ENCODE measurements at regions not wholly inside any gene's neighbourhood (a gene's known extent, or its start where the extent isn't known, plus 50 kb on each side); places are given as distances from the start of the nearest gene placed in this dataset.
A peak's percentile ranks its signal among the peaks of the same experiment; 100 is the strongest.

DNA sequence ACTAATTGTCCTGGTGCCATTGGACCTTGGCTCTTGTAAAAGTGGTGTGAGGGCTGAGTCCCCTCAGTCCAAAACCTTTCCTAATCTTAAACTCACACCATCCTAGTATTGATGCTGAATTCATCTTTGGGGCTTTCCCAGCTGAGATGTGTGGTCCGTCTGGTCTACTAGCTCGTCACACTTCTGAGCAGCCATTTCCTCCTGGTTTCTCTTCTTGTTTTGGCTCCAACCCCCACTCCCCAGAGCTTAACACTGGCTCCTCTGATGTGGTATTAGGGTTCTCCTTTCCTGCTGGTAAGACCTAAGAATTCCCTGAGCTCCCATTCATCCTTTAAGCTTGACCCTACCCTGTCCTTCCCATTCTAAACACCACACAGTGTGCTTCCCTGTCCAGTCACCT lies 900.6 kb downstream of the VRK1 start:
- H3K9me3 Mint-ChIP-seq: peaks cover 5% of the 10 kb centered on the region
- no peak for DNase-seq
- H3K36me3 Mint-ChIP-seq (ENCODE audit: low read depth): no peaks in the 10 kb centered on the region
- peak overlapping the region; percentile 88 for H3K27ac Mint-ChIP-seq
- H3K4me1 Mint-ChIP-seq (ENCODE audit: low read depth): peaks cover 38% of the 10 kb centered on the region
- no peaks in the 10 kb centered on the region for H3K27me3 Mint-ChIP-seq
- no peak overlapping the region for H3K4me3 Mint-ChIP-seq

DNA sequence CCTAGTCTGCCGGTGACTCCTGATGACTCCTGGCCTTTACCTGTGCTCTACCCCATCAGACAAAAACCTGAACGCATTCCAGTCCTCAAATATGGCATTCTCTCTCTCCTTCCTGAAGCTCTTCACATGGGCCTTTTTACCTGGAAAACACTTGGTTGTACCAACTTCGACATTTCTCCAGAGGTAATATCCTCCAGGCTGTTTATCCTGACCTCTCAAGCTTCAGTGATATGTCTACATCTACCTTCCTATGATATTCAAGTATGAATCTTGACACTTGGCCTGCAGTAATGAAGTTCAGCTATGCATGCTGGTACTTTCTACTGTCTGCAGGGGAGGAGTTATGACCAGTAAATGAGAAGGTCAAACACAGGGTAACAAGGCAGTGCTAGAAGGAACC lies 901.8 kb downstream of the VRK1 start:
- no peak overlapping the region for H3K4me3 Mint-ChIP-seq
- peaks cover 50% of the 10 kb centered on the region for H3K4me1 Mint-ChIP-seq (ENCODE audit: low read depth)
- no peak for DNase-seq
- peaks cover 5% of the 10 kb centered on the region for H3K9me3 Mint-ChIP-seq
- no peaks in the 10 kb centered on the region for H3K27me3 Mint-ChIP-seq
- H3K27ac Mint-ChIP-seq: no peak overlapping the region
- H3K36me3 Mint-ChIP-seq (ENCODE audit: low read depth): no peaks in the 10 kb centered on the region

DNA sequence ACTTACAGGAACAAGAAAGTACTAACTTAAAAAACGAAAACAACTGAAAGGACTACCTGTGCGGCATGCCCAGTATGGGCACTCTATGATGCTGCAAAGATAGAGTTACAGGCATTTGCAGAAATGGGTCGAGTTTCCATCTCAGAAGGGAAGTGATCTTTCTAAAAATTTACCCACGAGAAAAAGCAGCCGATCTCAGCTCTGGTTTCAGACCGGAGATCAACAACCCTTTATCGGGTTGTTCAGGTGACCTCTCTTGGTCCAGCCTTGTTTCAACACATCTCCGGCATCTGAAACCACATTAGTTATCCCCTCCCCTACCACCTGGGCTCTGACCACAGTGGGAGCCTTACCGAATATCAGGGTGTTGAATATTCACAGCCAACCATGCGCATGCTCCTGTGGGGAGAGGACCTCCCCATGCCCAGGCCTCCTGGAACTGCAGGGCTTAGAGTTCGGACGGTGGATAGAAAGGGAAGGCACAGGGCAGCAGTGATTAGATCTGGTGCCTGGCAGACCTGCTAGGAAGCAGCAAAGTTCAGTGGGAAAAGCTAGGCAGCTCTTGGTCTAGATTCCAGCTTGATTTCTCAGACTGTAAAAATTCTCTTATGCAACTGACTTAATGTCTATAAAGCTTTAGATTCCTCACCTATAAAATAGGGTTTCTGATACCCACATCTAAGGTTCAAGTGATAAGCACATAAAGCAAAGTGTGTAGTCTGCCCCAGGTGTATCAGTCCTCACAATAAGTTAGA lies 906.0 kb downstream of the VRK1 start:
- H3K4me1 Mint-ChIP-seq (ENCODE audit: low read depth): peaks cover 75% of the 10 kb centered on the region
- H3K4me3 Mint-ChIP-seq: peak overlapping the region; percentile 56
- peak; percentile 49 for DNase-seq
- H3K36me3 Mint-ChIP-seq (ENCODE audit: low read depth): no peaks in the 10 kb centered on the region
- H3K27me3 Mint-ChIP-seq: no peaks in the 10 kb centered on the region
- peaks cover 8% of the 10 kb centered on the region for H3K9me3 Mint-ChIP-seq
- H3K27ac Mint-ChIP-seq: peak overlapping the region; percentile 86

DNA sequence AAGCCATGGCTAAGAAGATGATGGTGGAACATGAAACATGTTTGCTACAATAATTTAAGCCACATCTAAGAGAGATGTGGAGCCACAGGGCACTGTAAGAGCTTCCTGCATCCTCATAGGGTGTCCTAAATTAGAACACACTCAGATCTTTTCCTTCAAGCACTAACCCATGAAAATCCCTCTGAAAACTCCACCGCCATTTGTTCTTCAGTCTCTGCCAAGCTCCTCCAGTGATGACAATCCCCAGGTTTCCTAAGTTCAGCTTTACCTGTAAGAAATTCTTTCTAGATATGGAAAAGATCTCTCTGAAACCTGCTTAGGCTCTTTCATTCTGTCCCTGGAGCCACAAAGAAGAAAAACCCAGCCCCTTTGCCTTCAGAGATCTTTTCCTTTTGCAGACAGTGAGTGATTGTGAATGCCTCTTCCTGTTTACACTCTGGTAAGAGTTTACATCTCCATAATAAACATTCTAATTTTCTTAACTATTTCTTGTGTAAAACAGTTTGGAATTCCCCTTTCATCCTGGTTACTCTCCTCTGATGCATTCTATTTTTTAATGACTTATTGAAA lies 907.2 kb downstream of the VRK1 start:
- DNase-seq: no peak
- H3K4me3 Mint-ChIP-seq: no peak overlapping the region
- H3K9me3 Mint-ChIP-seq: peaks cover 3% of the 10 kb centered on the region
- peak overlapping the region; percentile 68 for H3K27ac Mint-ChIP-seq
- H3K27me3 Mint-ChIP-seq: no peaks in the 10 kb centered on the region
- no peaks in the 10 kb centered on the region for H3K36me3 Mint-ChIP-seq (ENCODE audit: low read depth)
- peaks cover 78% of the 10 kb centered on the region for H3K4me1 Mint-ChIP-seq (ENCODE audit: low read depth)

DNA sequence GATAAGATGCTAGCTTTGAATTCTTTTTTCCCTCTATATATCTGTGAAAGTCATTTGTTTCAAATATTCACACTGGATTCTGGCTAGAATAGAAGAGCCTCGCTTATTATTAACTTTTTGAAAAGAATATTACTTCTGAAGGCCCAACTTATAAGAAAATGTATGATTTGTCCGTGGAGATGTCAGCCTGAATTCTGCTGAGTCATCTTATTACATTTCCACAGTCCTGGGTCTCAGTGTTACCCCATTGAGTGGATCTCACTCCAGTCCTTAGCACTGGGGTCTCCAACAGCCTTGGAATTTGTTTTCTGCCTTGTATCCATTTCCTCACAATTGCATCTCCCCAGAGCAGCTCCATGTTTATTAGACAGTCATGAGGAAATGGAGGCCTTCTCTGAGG lies 907.9 kb downstream of the VRK1 start:
- Mint-ChIP-seq H3K4me3 (no peak overlapping the region), H3K4me1 (ENCODE audit: low read depth) (peaks cover 84% of the 10 kb centered on the region), H3K27ac (peak overlapping the region; percentile 68)

DNA sequence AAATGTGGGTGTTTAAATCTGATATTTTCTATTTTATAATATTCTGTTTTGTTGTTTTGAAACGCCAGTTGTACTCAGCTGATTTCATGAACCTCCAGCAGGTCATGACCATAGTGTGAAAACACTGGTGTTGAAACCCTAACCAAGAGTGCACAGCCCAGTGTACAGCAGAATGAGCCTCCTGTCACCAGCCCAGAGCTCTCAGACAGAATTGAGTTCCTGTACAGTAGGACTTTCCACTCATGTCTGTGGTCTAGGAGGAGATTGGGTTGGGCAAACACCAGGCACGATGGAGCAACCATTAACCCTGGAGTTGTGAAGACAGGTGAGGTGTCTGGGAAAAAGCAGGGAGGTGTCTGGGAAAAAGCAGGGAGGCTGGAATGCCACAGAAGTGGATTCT lies 908.8 kb downstream of the VRK1 start:
- H3K27me3 Mint-ChIP-seq: no peaks in the 10 kb centered on the region
- peaks cover 3% of the 10 kb centered on the region for H3K9me3 Mint-ChIP-seq
- H3K4me3 Mint-ChIP-seq: no peak overlapping the region
- no peak for DNase-seq
- H3K36me3 Mint-ChIP-seq (ENCODE audit: low read depth): no peaks in the 10 kb centered on the region
- peak overlapping the region; percentile 46 for H3K27ac Mint-ChIP-seq
- peaks cover 92% of the 10 kb centered on the region for H3K4me1 Mint-ChIP-seq (ENCODE audit: low read depth)

More for the DNA sequence above, 907.9 kb downstream of the VRK1 start:
- peaks cover 3% of the 10 kb centered on the region for H3K9me3 Mint-ChIP-seq
- no peaks in the 10 kb centered on the region for H3K36me3 Mint-ChIP-seq (ENCODE audit: low read depth)
- no peak for DNase-seq
- no peaks in the 10 kb centered on the region for H3K27me3 Mint-ChIP-seq

DNA sequence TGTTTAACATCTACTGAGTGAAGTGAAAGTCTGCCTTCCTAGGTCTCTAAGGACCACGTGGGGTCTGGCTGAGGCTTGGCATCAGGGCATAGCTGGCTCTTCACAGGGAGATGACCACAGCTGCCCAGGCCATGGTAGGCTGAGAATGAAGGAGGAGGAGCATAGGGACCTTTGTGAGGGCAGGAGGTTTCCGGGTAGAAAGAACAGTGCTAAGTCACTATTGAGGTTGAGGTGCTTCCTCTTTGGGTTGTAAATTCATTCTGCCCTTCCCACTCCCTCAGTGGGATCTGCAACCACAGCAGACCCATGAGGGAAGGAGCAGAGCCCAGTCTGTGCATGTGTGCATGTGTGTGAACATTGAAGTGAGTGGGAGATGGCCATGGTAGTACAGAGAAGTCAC lies 909.6 kb downstream of the VRK1 start:
- Mint-ChIP-seq H3K4me3 (no peak overlapping the region), H3K9me3 (peaks cover 3% of the 10 kb centered on the region), H3K36me3 (ENCODE audit: low read depth) (no peaks in the 10 kb centered on the region), H3K27me3 (no peaks in the 10 kb centered on the region), H3K4me1 (ENCODE audit: low read depth) (peaks cover 97% of the 10 kb centered on the region), H3K27ac (peak overlapping the region; percentile 79)
- DNase-seq: no peak

DNA sequence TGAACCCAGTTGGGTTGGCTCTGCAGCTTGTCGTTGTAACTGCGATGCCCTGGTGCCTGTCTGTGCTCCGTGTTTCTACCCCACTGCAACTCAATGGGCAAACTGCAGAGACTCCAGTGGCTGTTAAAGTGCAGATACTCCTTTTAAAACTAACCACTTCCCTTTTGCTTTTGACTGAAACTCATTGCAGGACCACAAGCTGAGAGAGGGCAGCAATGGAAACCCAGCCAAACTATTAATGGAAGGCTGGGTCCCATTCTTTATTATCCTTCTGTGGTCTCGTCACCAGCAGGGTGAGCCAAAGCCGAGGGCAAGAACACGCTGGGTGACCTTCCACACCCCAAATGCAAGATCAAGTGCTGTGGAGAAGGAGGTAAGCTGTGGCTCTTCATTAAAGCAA lies 910.4 kb downstream of the VRK1 start:
- H3K4me3 Mint-ChIP-seq: no peak overlapping the region
- DNase-seq: no peak
- H3K9me3 Mint-ChIP-seq: peaks cover 3% of the 10 kb centered on the region
- peak overlapping the region; percentile 79 for H3K27ac Mint-ChIP-seq
- no peaks in the 10 kb centered on the region for H3K36me3 Mint-ChIP-seq (ENCODE audit: low read depth)
- H3K27me3 Mint-ChIP-seq: no peaks in the 10 kb centered on the region
- peaks cover 97% of the 10 kb centered on the region for H3K4me1 Mint-ChIP-seq (ENCODE audit: low read depth)

DNA sequence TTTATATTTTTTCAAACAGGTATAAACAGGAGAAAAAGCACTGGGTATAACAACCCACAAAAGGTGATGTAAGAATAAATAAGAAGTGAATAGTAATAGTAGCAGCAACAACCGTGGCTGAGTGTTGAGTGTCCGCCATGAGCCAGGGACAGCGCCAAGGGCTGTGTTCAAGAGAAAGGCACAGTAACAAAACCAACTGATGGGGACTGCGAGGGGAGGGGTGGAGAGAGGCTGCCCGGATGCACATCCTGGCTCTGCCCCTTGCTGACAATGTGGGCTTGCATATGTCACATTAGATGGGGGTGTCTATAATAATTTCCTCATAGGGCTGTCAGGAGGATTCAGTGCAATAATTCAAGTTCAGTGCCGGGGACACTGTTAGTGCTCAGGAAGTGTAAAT lies 912.4 kb downstream of the VRK1 start:
- Mint-ChIP-seq H3K36me3 (ENCODE audit: low read depth) (no peaks in the 10 kb centered on the region), H3K4me3 (no peak overlapping the region), H3K4me1 (ENCODE audit: low read depth) (peaks cover 93% of the 10 kb centered on the region), H3K27ac (peak overlapping the region; percentile 64), H3K9me3 (peaks cover 3% of the 10 kb centered on the region), H3K27me3 (no peaks in the 10 kb centered on the region)
- DNase-seq: no peak

DNA sequence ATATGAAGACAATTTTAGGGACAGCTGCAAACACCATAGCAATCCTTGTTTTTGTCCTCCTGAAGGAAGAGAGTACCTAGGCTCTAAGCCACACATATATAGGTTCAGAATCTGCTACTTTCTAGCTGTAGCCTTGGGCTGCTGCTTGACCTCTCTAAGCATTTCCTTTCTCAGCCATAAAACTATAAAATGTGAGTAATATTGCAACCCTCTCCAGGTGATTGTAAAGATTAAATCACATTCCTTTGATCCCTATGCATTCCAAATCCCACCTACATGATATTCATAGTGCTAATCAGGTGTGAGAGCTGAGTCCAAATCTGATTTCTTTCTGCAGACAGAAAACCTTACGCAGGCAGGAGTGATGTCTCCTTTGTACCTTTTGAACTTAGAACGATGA lies 913.5 kb downstream of the VRK1 start:
- peaks cover 85% of the 10 kb centered on the region for H3K4me1 Mint-ChIP-seq (ENCODE audit: low read depth)
- peaks cover 5% of the 10 kb centered on the region for H3K9me3 Mint-ChIP-seq
- no peaks in the 10 kb centered on the region for H3K27me3 Mint-ChIP-seq
- DNase-seq: no peak
- no peaks in the 10 kb centered on the region for H3K36me3 Mint-ChIP-seq (ENCODE audit: low read depth)
- H3K4me3 Mint-ChIP-seq: no peak overlapping the region
- H3K27ac Mint-ChIP-seq: no peak overlapping the region

DNA sequence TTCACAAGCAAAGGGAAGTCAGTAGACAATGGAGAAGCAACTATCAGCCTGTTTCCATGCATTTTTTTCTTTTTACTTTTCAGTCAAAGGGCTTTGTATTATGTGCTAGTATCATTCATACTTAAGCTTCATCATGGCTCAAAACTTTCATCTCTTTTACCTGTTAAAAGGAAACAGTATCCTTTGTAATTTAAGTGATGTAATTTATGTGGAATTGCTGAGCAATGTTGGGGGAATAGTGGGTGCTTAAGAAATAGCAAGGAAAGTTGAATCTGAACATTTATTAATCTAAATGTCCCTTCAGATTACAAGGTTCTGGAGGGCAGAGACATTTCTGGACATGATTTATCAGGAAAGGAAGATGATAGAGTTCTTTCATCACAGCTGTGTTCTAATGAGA lies 915.3 kb downstream of the VRK1 start:
- H3K27me3 Mint-ChIP-seq: no peaks in the 10 kb centered on the region
- H3K4me1 Mint-ChIP-seq (ENCODE audit: low read depth): peaks cover 70% of the 10 kb centered on the region
- no peak for DNase-seq
- peaks cover 6% of the 10 kb centered on the region for H3K9me3 Mint-ChIP-seq
- H3K36me3 Mint-ChIP-seq (ENCODE audit: low read depth): no peaks in the 10 kb centered on the region
- peak overlapping the region; percentile 85 for H3K27ac Mint-ChIP-seq
- no peak overlapping the region for H3K4me3 Mint-ChIP-seq

DNA sequence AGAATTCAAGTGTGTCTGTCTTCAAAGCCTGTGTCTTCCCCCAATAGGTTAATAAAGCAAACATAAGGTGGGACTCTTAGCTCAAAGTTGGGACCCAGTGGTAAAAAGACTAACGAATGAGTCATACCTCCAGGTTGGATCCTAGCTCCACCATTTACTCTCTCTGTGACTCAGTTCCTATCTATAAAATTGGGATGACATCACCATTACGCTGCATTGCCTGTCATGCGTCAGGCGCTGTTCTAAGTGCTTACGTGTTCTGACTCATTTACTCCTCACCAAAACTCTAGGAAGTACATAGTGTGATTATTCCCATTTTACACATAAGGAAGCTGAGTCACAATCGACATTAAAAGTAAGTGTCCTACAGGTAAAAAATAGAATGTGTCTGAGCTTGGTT lies 915.8 kb downstream of the VRK1 start:
- Mint-ChIP-seq H3K27ac (peak overlapping the region; percentile 85), H3K4me1 (ENCODE audit: low read depth) (peaks cover 67% of the 10 kb centered on the region), H3K27me3 (no peaks in the 10 kb centered on the region), H3K9me3 (peaks cover 9% of the 10 kb centered on the region), H3K36me3 (ENCODE audit: low read depth) (no peaks in the 10 kb centered on the region), H3K4me3 (no peak overlapping the region)
- no peak for DNase-seq

DNA sequence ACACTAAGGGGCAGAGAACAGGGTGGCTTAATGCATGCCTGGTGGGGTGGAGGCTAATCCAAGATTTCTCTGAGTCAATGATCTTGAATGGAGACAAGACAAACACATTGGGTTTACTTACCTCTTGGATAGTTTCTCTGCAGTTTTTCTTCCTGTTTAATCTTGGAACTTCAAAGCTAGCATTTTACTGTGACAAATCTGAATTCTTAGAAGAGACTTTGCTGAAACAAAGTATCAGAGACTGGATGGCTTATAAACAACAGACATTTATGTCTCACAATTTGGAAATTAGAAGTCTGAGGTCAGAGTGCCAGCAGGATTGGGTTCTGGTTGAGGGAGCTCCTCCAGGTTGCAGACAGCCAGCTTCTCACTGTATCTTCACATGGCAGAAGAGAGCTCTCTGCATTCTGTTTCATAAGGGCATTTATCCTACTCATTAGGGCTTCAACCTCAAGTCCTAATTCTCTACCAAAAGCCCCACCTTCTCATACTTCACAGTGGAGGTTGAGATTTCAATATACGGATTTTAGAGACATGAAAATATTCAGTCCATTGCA lies 921.8 kb downstream of the VRK1 start:
- Mint-ChIP-seq H3K4me3 (no peak overlapping the region), H3K4me1 (ENCODE audit: low read depth) (peaks cover 53% of the 10 kb centered on the region), H3K27me3 (no peaks in the 10 kb centered on the region), H3K36me3 (ENCODE audit: low read depth) (no peaks in the 10 kb centered on the region), H3K27ac (no peak overlapping the region), H3K9me3 (peaks cover 9% of the 10 kb centered on the region)
- no peak for DNase-seq

DNA sequence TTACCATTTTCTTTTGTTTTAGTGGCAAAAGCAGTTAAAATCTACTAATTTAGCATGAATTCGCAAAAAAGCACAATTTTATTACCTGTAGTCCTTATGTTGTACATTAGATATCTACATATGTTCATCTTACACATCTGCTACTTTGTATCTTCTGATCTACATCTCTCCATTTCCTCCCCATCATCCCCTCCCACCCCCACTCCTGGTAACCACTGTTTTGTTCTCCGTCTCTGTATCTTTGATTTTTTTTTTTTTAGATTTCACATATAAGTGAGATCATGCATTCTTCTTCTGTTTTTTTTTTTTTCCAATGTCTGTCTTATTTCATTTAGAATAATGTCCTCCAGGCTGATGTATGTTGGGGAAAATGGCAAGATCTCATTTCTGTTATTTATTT lies 922.7 kb downstream of the VRK1 start:
- Mint-ChIP-seq H3K27ac (peak overlapping the region; percentile 3), H3K4me1 (ENCODE audit: low read depth) (peaks cover 60% of the 10 kb centered on the region)

DNA sequence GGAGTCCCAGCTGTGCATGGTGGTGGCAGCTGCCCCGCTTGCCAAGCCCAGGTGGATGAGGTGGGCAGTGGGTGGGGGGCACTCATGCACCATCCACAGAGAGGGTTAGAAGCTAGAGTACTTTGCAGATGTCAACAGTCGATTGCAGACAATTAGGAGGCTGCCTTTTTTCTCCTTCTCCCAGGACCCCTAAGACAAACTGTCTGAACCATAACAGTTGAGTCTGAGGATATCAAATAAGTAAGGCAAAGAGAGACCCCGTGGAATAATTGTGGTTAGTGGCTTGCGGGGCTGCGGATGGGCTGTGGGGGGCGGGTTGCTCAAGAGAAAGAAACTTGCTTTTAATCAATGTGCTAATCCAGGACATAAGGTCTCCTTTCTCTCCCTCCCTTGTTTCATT lies 926.2 kb downstream of the VRK1 start:
- H3K27me3 Mint-ChIP-seq: no peaks in the 10 kb centered on the region
- peak overlapping the region; percentile 61 for H3K27ac Mint-ChIP-seq
- H3K4me3 Mint-ChIP-seq: no peak overlapping the region
- no peak for DNase-seq
- H3K9me3 Mint-ChIP-seq: no peaks in the 10 kb centered on the region
- H3K36me3 Mint-ChIP-seq (ENCODE audit: low read depth): no peaks in the 10 kb centered on the region
- peaks cover 80% of the 10 kb centered on the region for H3K4me1 Mint-ChIP-seq (ENCODE audit: low read depth)

More for the DNA sequence above, 922.7 kb downstream of the VRK1 start:
- H3K27me3 Mint-ChIP-seq: no peaks in the 10 kb centered on the region
- no peak overlapping the region for H3K4me3 Mint-ChIP-seq
- no peak for DNase-seq
- no peaks in the 10 kb centered on the region for H3K36me3 Mint-ChIP-seq (ENCODE audit: low read depth)
- H3K9me3 Mint-ChIP-seq: peaks cover 7% of the 10 kb centered on the region
